SK-N-MC (cell line): ENCODE measurements at regions not wholly inside any gene's neighbourhood (a gene's known extent, or its start where the extent isn't known, plus 50 kb on each side); places are given as distances from the start of the nearest gene placed in this dataset.
A peak's percentile ranks its signal among the peaks of the same experiment; 100 is the strongest.

Source experiments
- DNase-seq: peaks from one replicate; pipeline ENCODE4 v3.0.0-alpha.2; 2011; ENCODE audit warnings: low read depth, low spot score
- H3K27ac ChIP-seq: fragments of 200-600 bp; sonication (generic); 2 replicates; pipeline ENCODE4 v1.5.1; 2016; ENCODE audit warnings: mixed run types
- H3K36me3 ChIP-seq: fragments of 200-600 bp; sonication (generic); 2 replicates; pipeline ENCODE4 v1.6.1; 2017; ENCODE audit warnings: antibody characterized with exemption, low read length, mixed read lengths; ENCODE audit not compliant: insufficient read depth
- H3K4me3 ChIP-seq: fragments of 200-600 bp; sonication (generic); 2 replicates; pipeline ENCODE4 v1.5.1; 2016
- H3K9ac ChIP-seq: fragments of 200-600 bp; sonication (generic); 2 replicates; pipeline ENCODE4 v1.8.0; 2017; ENCODE audit warnings: mixed run types, mixed read lengths; ENCODE audit not compliant: insufficient read length
- H3K9me3 ChIP-seq: fragments of 200-600 bp; sonication (generic); 2 replicates; pipeline ENCODE4 v1.6.1; 2017; ENCODE audit warnings: low read depth, mild to moderate bottlenecking, antibody characterized with exemption, low read length, moderate library complexity, mixed read lengths
- EZH2 ChIP-seq: fragments of 200-600 bp; sonication (generic); IDR thresholded peaks from one replicate; pipeline ENCODE4 v1.6.1; 2017; ENCODE audit warnings: antibody characterized with exemption
- FOXP2 ChIP-seq: optimal IDR thresholded peaks from 2 replicates; pipeline ENCODE3; 2011; ENCODE audit warnings: mild to moderate bottlenecking, moderate library complexity; ENCODE audit not compliant: insufficient read depth; ENCODE audit errors: extremely low read length, control extremely low read depth
- POLR2AphosphoS5 ChIP-seq: IDR thresholded peaks from 2 replicates; pipeline ENCODE4 v1.6.1; 2012; ENCODE audit warnings: mild to moderate bottlenecking, low read depth, low read length, borderline replicate concordance

DNA sequence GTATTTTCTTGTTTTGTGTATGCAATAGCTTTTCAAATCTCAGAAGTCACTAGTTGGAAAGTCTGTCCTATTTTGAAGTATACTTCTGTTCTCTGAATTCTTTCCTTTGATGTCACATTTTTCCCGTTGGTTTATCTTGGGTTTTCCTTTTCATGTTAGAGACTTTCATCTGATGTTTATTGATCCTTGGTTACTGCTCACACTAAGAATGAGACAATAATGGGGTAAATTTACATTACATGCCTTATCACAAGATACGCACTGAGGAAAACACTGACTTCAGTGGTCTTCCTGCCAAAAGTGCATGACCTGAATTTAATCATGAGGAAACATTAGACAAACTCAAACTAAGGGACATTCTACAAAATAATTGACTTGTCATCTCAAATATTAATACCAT, 63.5 kb upstream of the C1GALT1 start:
- no peaks in the 10 kb centered on the region for H3K9me3 ChIP-seq
- H3K4me3 ChIP-seq: no peak overlapping the region
- H3K27ac ChIP-seq: no peak overlapping the region
- H3K36me3 ChIP-seq: no peaks in the 10 kb centered on the region
- no peak for TF ChIP-seq EZH2
- TF ChIP-seq POLR2AphosphoS5: no peak
- no peak for TF ChIP-seq FOXP2
- DNase-seq: no peak
- no peak overlapping the region for H3K9ac ChIP-seq

DNA sequence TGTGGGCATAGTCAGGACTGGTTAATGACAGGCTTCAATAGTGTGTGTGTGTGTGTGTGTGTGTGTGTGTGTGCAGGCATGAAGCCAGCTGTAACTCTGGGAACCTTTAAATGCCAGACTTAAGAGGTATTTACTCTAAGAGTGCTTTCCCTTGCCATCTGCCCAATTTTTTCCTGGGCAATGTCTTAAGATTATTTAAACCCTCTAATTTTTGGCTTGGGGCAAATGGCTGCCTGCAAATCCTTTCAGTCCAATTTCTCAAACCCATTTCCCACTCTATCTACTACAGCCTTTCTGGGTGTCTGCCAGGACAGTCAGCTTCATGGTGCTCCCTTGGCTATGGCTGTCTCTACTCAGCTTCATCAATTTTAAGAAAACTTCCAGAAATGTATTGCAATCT, 62.6 kb upstream of the C1GALT1 start:
- no peak for DNase-seq

GRCh38 chr7:7122033-7122478, 60.3 kb upstream of the C1GALT1 start:
- H3K9me3 ChIP-seq: no peaks in the 10 kb centered on the region
- H3K27ac ChIP-seq: peak overlapping the region; percentile 79
- peak overlapping the region; percentile 52 for H3K4me3 ChIP-seq
- no peak for DNase-seq
- no peak for TF ChIP-seq EZH2
- no peak for TF ChIP-seq FOXP2
- no peak for TF ChIP-seq POLR2AphosphoS5
- H3K36me3 ChIP-seq: no peaks in the 10 kb centered on the region
- no peak overlapping the region for H3K9ac ChIP-seq

More for the DNA sequence above, 62.6 kb upstream of the C1GALT1 start:
- H3K4me3 ChIP-seq: no peak overlapping the region
- no peaks in the 10 kb centered on the region for H3K36me3 ChIP-seq
- H3K9ac ChIP-seq: no peak overlapping the region
- H3K9me3 ChIP-seq: no peaks in the 10 kb centered on the region
- H3K27ac ChIP-seq: no peak overlapping the region
- no peak for TF ChIP-seq EZH2
- TF ChIP-seq POLR2AphosphoS5: no peak
- no peak for TF ChIP-seq FOXP2

DNA sequence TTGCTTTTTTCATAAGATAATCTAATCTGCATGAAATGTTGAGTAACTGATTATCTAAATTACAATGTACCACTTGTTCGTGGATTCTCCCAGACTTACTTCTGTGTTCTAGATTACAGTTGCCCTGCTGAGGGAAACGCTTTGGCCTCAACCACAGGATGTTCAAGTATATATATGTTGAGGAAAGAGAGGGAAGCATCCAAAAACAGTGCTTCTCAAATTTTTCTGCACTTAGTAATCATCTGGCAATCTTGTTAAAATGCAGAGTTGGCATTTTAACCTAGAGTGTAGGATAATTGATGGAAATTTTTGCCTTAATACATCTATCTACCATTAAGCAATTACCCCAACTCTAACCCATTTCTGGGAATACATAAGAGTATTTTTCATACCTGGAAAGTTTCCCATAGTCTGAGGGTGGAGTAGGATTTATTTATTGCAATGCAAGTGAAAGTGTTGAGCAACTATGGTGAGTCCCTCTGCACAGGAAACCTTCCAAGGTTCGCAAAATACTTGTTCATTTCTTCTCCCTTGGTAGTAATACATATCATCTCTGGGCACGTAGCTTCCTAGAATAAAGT, 59.6 kb upstream of the C1GALT1 start:
- H3K9ac ChIP-seq: no peak overlapping the region
- peak overlapping the region; percentile 79 for H3K27ac ChIP-seq
- H3K9me3 ChIP-seq: no peaks in the 10 kb centered on the region
- no peaks in the 10 kb centered on the region for H3K36me3 ChIP-seq
- DNase-seq: peak; percentile 18
- TF ChIP-seq POLR2AphosphoS5 (no peak), FOXP2 (no peak), EZH2 (no peak)
- H3K4me3 ChIP-seq: peak overlapping the region; percentile 52

DNA sequence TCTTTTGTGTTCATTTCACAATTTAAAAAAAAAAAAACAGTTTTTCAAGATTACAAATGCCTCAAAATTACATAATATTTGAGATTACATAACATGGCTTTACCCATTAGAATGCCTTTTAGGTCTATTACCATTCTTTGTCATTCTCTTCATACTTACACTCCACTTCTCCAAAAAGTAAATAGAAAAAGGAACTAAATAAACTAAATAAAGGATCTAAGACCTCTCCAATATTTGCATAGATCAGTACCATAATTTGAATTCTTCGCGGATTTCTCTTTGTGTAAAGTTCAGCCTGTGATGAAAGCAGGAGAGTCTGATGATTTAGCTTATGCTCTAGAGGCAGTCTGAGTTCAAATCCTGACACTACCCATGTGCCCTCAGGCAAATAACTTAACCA, 56.4 kb upstream of the C1GALT1 start:
- H3K4me3 ChIP-seq: no peak overlapping the region
- no peak for DNase-seq
- TF ChIP-seq FOXP2 (no peak), EZH2 (no peak), POLR2AphosphoS5 (no peak)
- no peaks in the 10 kb centered on the region for H3K36me3 ChIP-seq
- no peaks in the 10 kb centered on the region for H3K9me3 ChIP-seq
- H3K27ac ChIP-seq: no peak overlapping the region
- H3K9ac ChIP-seq: no peak overlapping the region

- TF ChIP-seq POLR2AphosphoS5: no peak
- TF ChIP-seq FOXP2: no peak
- no peak for TF ChIP-seq EZH2
- Histone ChIP-seq H3K9me3 (no peaks in the 10 kb centered on the region), H3K27ac (no peak overlapping the region), H3K4me3 (no peak overlapping the region), H3K9ac (no peak overlapping the region), H3K36me3 (no peaks in the 10 kb centered on the region)
- DNase-seq: no peak
Observed at GRCh38 chr7:7127773-7128172, 54.6 kb upstream of the C1GALT1 start.

DNA sequence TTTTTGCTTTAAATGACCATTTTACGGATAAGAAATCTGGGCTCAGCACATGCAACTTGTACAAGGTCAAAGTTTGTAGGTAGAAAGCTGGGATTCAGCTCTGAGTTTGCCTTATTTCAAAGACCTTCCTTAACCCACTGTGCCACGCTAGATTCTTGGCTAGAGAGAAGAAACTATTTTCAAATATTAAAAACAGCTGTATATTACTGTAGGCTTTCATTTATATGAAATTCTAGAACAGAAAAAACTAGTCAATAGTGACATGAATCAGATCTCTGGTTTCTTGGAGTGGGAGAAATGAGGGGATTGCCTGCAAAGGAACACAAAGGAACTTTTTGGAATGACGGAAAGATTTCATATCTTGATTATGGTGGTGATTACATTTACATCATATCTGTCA, 53.0 kb upstream of the C1GALT1 start:
- DNase-seq: no peak
- Histone ChIP-seq H3K36me3 (no peaks in the 10 kb centered on the region), H3K9me3 (no peaks in the 10 kb centered on the region), H3K9ac (no peak overlapping the region), H3K4me3 (no peak overlapping the region), H3K27ac (no peak overlapping the region)
- no peak for TF ChIP-seq POLR2AphosphoS5
- no peak for TF ChIP-seq EZH2
- no peak for TF ChIP-seq FOXP2

DNA sequence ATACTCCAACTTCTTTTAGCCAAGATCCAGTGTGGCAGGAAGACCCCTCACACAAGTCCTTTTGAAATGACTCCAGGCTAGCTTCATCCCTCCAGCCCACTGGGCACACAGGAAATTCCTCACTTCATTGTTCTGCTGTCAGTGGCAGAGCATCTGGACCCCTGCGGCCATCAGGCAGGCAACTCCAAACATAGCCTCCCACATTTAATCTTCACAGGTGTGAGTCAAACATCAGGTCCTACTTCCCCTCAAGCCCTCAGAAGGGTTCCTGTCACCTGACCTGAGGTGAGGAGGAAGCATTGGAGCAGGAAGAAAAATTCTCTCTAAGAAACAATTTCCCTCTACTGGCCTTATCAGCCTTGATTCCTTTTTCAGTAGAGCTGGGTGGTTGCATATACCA, 51.1 kb upstream of the C1GALT1 start:
- Histone ChIP-seq H3K9me3 (no peaks in the 10 kb centered on the region), H3K27ac (no peak overlapping the region), H3K4me3 (no peak overlapping the region), H3K36me3 (no peaks in the 10 kb centered on the region), H3K9ac (no peak overlapping the region)
- TF ChIP-seq EZH2 (no peak), POLR2AphosphoS5 (no peak), FOXP2 (no peak)
- DNase-seq: no peak
